Body of pancreas (tissue), 4 donors: ENCODE measurements at regions not wholly inside any gene's neighbourhood (a gene's known extent, or its start where the extent isn't known, plus 50 kb on each side); places are given as distances from the start of the nearest gene placed in this dataset.

Experiments used
- ATAC-seq: fragments of 150-250 bp; one replicate; pipeline ENCODE4 v1.9.1; 2016
- DNase-seq, 4 donors: peaks; one replicate each; pipeline ENCODE4 v3.0.0-alpha.2; 2019
- H3K27ac ChIP-seq, 4 donors: fragments of 200-600 bp; sonication (generic); 1 replicate in 3 of 4; 2 replicates in 1 of 4; pipeline versions ENCODE4 v1.5.1 to v1.6.1; 2016 to 2019; ENCODE audit warnings: mild to moderate bottlenecking in 1 of 4, mixed read lengths in 1 of 4, moderate library complexity in 1 of 4
- H3K27me3 ChIP-seq, 2 donors: fragments of 200-600 bp; sonication (generic); one replicate each; pipeline ENCODE4 v1.6.0; 2016; ENCODE audit warnings: mild to moderate bottlenecking in 1 of 2
- H3K36me3 ChIP-seq, 2 donors: fragments of 200-600 bp; sonication (generic); replicated peaks in 1 of 2; 2 replicates each; pipeline ENCODE4 v1.5.1; 2016; ENCODE audit warnings: low read depth in 2 of 2; ENCODE audit not compliant: insufficient read depth in 1 of 2
- H3K4me1 ChIP-seq: fragments of 200-600 bp; sonication (generic); one replicate; pipeline ENCODE4 v1.6.0; 2016
- H3K4me3 ChIP-seq, 2 donors: fragments of 200-600 bp; sonication (generic); 1 replicate in 1 of 2; 2 replicates in 1 of 2; pipeline ENCODE4 v1.5.1; 2016 to 2019
- H3K9me3 ChIP-seq, 3 donors: fragments of 200-600 bp; sonication (generic); 1 replicate in 2 of 3; 2 replicates in 1 of 3; pipeline ENCODE4 v1.5.1; 2016
- CTCF ChIP-seq, 7 experiments: fragments of 450-650 bp in 4 of 7; fragments of 200-600 bp in 3 of 7; sonication (generic) in 3 of 7; IDR thresholded peaks; one replicate each; pipeline ENCODE4 v1.5.1; 2016 to 2019; ENCODE audit warnings: antibody characterized with exemption in 7 of 7
- POLR2A ChIP-seq, 3 donors: fragments of 450-650 bp; IDR thresholded peaks; one replicate each; pipeline ENCODE4 v1.6.1; 2016; ENCODE audit warnings: antibody characterized with exemption in 3 of 3, mild to moderate bottlenecking in 2 of 3
- WGBS, 2 donors: methylation state at CpG; one replicate each; pipeline ENCODE4 v1.1.5; 2017; 5-methylcytosine and 5-hydroxymethylcytosine counted together
- intact Hi-C: fragments of 100-400 bp; cut with DNase I; formaldehyde crosslinking; loops from one replicate; pipeline ENCODE4 v1.15.1; 2023

GRCh38 chr16:73558219-73558618 lies 510.3 kb upstream of the ZFHX3 start:
- no peaks in the 10 kb centered on the region for H3K9me3 ChIP-seq
- no peak for DNase-seq
- WGBS, 2 donors, result 83 to 89% methylated on average over 7 of the region's 7 CpGs
- H3K4me1 ChIP-seq, result no peaks in the 10 kb centered on the region
- no peak for ATAC-seq
- TF ChIP-seq POLR2A (IDR thresholded peaks at IDR 0.05), result no peak
- TF ChIP-seq CTCF (IDR thresholded peaks at IDR 0.05), result no peak
- no peaks in the 10 kb centered on the region for H3K36me3 ChIP-seq
- no peaks in the 10 kb centered on the region for H3K27me3 ChIP-seq
- no peak overlapping the region for H3K4me3 ChIP-seq
- intact Hi-C loops, result no loop called here
- H3K27ac ChIP-seq, result no peak overlapping the region

- TF ChIP-seq CTCF (IDR thresholded peaks at IDR 0.05) (no peak), POLR2A (IDR thresholded peaks at IDR 0.05) (no peak)
- no peak overlapping the region for H3K4me3 ChIP-seq
- ATAC-seq (no peak), DNase-seq (no peak)
- H3K36me3 ChIP-seq, result no peaks in the 10 kb centered on the region
- intact Hi-C loops, result no loop called here
- no peak overlapping the region for H3K27ac ChIP-seq
- WGBS, 2 donors, result 65 to 68% methylated on average over 10 of the region's 10 CpGs
- no peaks in the 10 kb centered on the region for H3K9me3 ChIP-seq
- H3K4me1 ChIP-seq, result no peaks in the 10 kb centered on the region
- peaks cover 0 to 10% of the 10 kb centered on the region in 2 donors for H3K27me3 ChIP-seq
These were observed 506.2 kb upstream of the ZFHX3 start for GRCh38 chr16:73553941-73554660.

- no peak for DNase-seq
- no peak overlapping the region for H3K27ac ChIP-seq
- intact Hi-C loops, result no loop called here
- WGBS, 2 donors, result 37 to 62% methylated on average over 12 to 19 of the region's 19 CpGs
- H3K9me3 ChIP-seq, result no peaks in the 10 kb centered on the region
- no peaks in the 10 kb centered on the region for H3K4me1 ChIP-seq
- TF ChIP-seq CTCF (IDR thresholded peaks at IDR 0.05) (no peak), POLR2A (IDR thresholded peaks at IDR 0.05) (no peak)
- peaks cover 0 to 10% of the 10 kb centered on the region in 2 donors for H3K27me3 ChIP-seq
- H3K4me3 ChIP-seq, result no peak overlapping the region
- ATAC-seq, result no peak
- H3K36me3 ChIP-seq, result no peaks in the 10 kb centered on the region
These were observed 502.2 kb upstream of the ZFHX3 start for GRCh38 chr16:73549984-73550631.

GRCh38 chr16:73547552-73548403 lies 499.9 kb upstream of the ZFHX3 start:
- DNase-seq, result no peak
- WGBS, 2 donors, result 28 to 30% methylated on average over 9 of the region's 9 CpGs
- Histone ChIP-seq H3K4me1 (no peaks in the 10 kb centered on the region), H3K9me3 (no peaks in the 10 kb centered on the region), H3K27ac (no peak overlapping the region), H3K4me3 (no peak overlapping the region), H3K36me3 (no peaks in the 10 kb centered on the region), H3K27me3 (peaks cover 0 to 16% of the 10 kb centered on the region in 2 donors)
- ATAC-seq, result no peak
- TF ChIP-seq POLR2A (IDR thresholded peaks at IDR 0.05), result no peak
- TF ChIP-seq CTCF (IDR thresholded peaks at IDR 0.05), result no peak
- intact Hi-C loops, result no loop called here
